ENCODE measurements at regions not wholly inside any gene's neighbourhood (a gene's known extent, or its start where the extent isn't known, plus 50 kb on each side); places are given as distances from the start of the nearest gene placed in this dataset.

DNA sequence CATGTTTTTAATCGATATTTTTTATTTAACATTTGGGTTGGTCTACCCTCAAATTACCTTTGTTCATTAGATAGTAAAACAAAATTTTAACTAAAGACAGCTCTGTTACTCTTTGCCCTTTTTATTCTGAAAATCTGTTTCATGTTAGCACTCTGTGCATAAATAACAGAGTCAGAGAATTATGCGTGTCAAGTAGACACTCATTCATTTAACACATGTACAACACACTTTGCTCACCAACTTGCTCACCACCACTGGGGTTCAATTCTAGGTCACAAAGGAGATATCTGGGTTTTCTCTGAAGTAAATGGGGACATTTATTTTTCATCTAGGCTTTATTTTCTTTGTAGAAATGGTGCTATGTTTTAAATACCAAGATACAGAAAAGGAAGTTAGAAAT is 457.4 kb upstream of the SEMA3D start:
- Histone ChIP-seq H3K4me2 (ENCODE audit: low read length) (no peak overlapping the region), H2AFZ (ENCODE audit: low read depth, low read length, poor library complexity, severe bottlenecking) (no peak overlapping the region), H3K4me1 (ENCODE audit: control insufficient read depth in 1 of 2, insufficient read depth in 2 of 2, low read length in 2 of 2) (no peaks in the 10 kb centered on the region), H3K27me3 (ENCODE audit: insufficient read depth, low read length) (no peaks in the 10 kb centered on the region), H3K9ac (ENCODE audit: low read length) (no peak overlapping the region), H3K79me2 (ENCODE audit: insufficient read depth, low read length) (no peaks in the 10 kb centered on the region), H3K9me2 (ENCODE audit: insufficient read depth) (no peaks in the 10 kb centered on the region), H4K20me1 (ENCODE audit: insufficient read depth) (no peaks in the 10 kb centered on the region), H3K27ac (ENCODE audit: low read depth, low read length) (no peak overlapping the region), H3K36me3 (ENCODE audit: control insufficient read depth in 1 of 2, insufficient read depth in 2 of 2, low read length in 2 of 2) (no peaks in the 10 kb centered on the region), H3K4me3 (replicated peaks in 1 of 2; ENCODE audit: low read depth in 1 of 2, low read length in 2 of 2) (no peak overlapping the region), H3K9me3 (ENCODE audit: control insufficient read depth in 1 of 2, insufficient read depth in 1 of 2, low read depth in 1 of 2, low read length in 2 of 2) (no peaks in the 10 kb centered on the region)
- TF ChIP-seq CBX3 (IDR thresholded peaks at IDR 0.05; ENCODE audit: low read depth) (no peak), FOSL1 (IDR thresholded peaks at IDR 0.05; ENCODE audit: low read depth) (no peak), SIN3A (IDR thresholded peaks at IDR 0.05; ENCODE audit: low read depth) (no peak), RAD21 (IDR thresholded peaks at IDR 0.05; ENCODE audit: low read depth) (no peak), YY1 (IDR thresholded peaks at IDR 0.05; ENCODE audit: extremely low read depth, insufficient replicate concordance, low read depth, low read length) (no peak), SRF (IDR thresholded peaks at IDR 0.05; ENCODE audit: low read depth) (no peak), REST (IDR thresholded peaks at IDR 0.05; ENCODE audit: low read depth) (no peak), MAX (IDR thresholded peaks at IDR 0.05) (no peak), POLR2A (IDR thresholded peaks at IDR 0.05; ENCODE audit: borderline replicate concordance, extremely low read depth, insufficient read depth, insufficient read length) (no peak), POLR2AphosphoS5 (IDR thresholded peaks at IDR 0.05; ENCODE audit: low read depth, low read length) (no peak), EZH2phosphoT487 (IDR thresholded peaks at IDR 0.05; ENCODE audit: borderline replicate concordance) (no peak), SP1 (IDR thresholded peaks at IDR 0.05; ENCODE audit: low read depth) (no peak), CEBPB (IDR thresholded peaks at IDR 0.05; ENCODE audit: low read depth) (no peak), JUND (IDR thresholded peaks at IDR 0.05) (no peak), EZH2 (IDR thresholded peaks at IDR 0.05) (no peak)
- TF ChIP-seq, protein P1, sequence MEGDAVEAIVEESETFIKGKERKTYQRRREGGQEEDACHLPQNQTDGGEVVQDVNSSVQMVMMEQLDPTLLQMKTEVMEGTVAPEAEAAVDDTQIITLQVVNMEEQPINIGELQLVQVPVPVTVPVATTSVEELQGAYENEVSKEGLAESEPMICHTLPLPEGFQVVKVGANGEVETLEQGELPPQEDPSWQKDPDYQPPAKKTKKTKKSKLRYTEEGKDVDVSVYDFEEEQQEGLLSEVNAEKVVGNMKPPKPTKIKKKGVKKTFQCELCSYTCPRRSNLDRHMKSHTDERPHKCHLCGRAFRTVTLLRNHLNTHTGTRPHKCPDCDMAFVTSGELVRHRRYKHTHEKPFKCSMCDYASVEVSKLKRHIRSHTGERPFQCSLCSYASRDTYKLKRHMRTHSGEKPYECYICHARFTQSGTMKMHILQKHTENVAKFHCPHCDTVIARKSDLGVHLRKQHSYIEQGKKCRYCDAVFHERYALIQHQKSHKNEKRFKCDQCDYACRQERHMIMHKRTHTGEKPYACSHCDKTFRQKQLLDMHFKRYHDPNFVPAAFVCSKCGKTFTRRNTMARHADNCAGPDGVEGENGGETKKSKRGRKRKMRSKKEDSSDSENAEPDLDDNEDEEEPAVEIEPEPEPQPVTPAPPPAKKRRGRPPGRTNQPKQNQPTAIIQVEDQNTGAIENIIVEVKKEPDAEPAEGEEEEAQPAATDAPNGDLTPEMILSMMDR (IDR thresholded peaks at IDR 0.05 in 2 of 3, conservative IDR thresholded peaks at IDR 0.05 in 1 of 3; ENCODE audit: borderline replicate concordance in 1 of 3, insufficient read depth in 1 of 3, low read depth in 2 of 3, low read length in 2 of 3) = no peak
- BruUV-seq (replicated peaks) = no TSS peak
- ChIA-PET POLR2A (no interaction called here), CTCF (no interaction called here), RAD21 (ENCODE audit: low non-redundant PET in 1 of 2, low total read pairs in 2 of 2, uncharacterized antibody in 2 of 2, unreplicated experiment in 2 of 2) (no interaction called here)
- ATAC-seq = no peak
- intact Hi-C loops (cut with micrococcal nuclease) = no loop called here
- no peak for DNase-seq (ENCODE audit: low read depth, low spot score)
